BLaER1 treated with 17β-estradiol and CSF1 and Interleukin-3, amounts not matched to agents 10 nM and 100 nM (cell line): ENCODE measurements at regions not wholly inside any gene's neighbourhood (a gene's known extent, or its start where the extent isn't known, plus 50 kb on each side); places are given as distances from the start of the nearest gene placed in this dataset.

Source experiments
- H3K27ac ChIP-seq, 11 experiments: shearing (Covaris generic); formaldehyde crosslinking; 2 replicates each; pipeline ENCODE4 v1.8.1; 2022
- H3K27me3 ChIP-seq, 11 experiments: shearing (Covaris generic); formaldehyde crosslinking; 2 replicates each; pipeline ENCODE4 v1.8.1; 2022
- H3K36me3 ChIP-seq, 11 experiments: shearing (Covaris generic); formaldehyde crosslinking; 2 replicates each; pipeline ENCODE4 v1.8.1; 2022
- H3K4me1 ChIP-seq, 10 experiments: shearing (Covaris generic); formaldehyde crosslinking; 2 replicates each; pipeline ENCODE4 v1.8.1; 2022
- H3K4me2 ChIP-seq, 11 experiments: shearing (Covaris generic); formaldehyde crosslinking; 2 replicates each; pipeline ENCODE4 v1.8.1; 2022
- H3K4me3 ChIP-seq, 10 experiments: shearing (Covaris generic); formaldehyde crosslinking; 2 replicates each; pipeline ENCODE4 v1.8.1; 2022
- H3K9ac ChIP-seq, 11 experiments: shearing (Covaris generic); formaldehyde crosslinking; 2 replicates each; pipeline ENCODE4 v1.8.1; 2022
- H3K9me3 ChIP-seq, 11 experiments: shearing (Covaris generic); formaldehyde crosslinking; replicated peaks in 1 of 11; 2 replicates each; pipeline ENCODE4 v1.8.1; 2022
- H4K20me1 ChIP-seq, 11 experiments: shearing (Covaris generic); formaldehyde crosslinking; 2 replicates each; pipeline ENCODE4 v1.8.1; 2022
- Cebpa-rat ChIP-seq, 11 experiments: shearing (Covaris generic); IDR thresholded peaks; 2 replicates each; pipeline ENCODE4 v1.8.1; 2022

DNA sequence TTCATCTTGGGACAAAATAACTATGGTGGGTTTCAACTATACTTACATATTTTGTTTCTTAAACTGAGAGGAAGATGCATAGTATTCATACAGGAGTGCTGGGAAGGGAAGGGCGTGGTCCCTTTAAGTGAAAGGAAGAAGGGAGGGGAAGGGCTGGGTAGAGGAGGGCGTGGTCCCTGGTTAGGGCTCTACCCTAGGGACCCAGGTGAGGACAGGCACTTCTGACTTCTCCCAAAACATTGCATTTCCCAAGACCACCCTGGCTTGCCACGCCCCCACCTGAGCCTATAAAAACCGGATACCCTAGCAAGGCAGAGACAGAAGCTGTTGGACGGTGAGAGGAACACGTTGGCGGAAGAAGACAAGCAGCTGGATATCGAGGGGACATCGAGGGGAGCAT lies 157.6 kb upstream of the PLXNA4 start:
- Histone ChIP-seq H3K36me3 (no peaks in the 10 kb centered on the region), H3K27ac (no peak overlapping the region), H3K9me3 (no peaks in the 10 kb centered on the region), H3K9ac (no peak overlapping the region), H3K4me1 (peaks cover 0 to 25% (median 7%) of the 10 kb centered on the region in 10 experiments; a peak in 13 of 20 replicates), H4K20me1 (no peaks in the 10 kb centered on the region), H3K27me3 (no peaks in the 10 kb centered on the region), H3K4me2 (peak overlapping the region in 1 of 11 experiments; percentile 10; a peak in 1 of 22 replicates), H3K4me3 (no peak overlapping the region)
- TF ChIP-seq Cebpa-rat (IDR thresholded peaks at IDR 0.05), result no peak

DNA sequence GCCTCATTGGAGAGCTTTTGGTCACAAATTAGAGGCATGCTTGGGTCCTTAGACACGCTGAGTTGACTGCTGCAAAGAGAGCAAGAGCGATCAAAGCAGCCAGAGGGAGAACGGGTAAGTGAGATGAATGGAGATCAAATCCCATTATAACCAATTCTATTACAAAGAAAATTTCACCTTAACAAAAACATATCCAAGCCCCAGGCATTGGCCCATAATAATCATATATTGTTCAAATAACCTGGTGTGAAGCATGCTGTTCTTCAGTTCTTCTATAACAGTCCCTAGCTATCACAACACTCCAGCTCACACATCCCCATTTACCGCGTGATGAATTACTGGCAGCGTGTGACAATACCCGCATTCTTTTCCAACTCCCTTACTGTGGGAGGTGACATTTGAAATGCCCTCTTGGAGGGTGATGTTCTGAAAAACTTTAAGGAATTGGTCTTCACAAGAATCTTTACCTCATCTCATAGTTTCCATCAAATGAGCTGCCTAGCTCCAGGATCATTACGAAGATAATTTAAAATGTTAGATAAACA lies 156.1 kb upstream of the PLXNA4 start:
- H3K4me2 ChIP-seq, result no peak overlapping the region
- no peak for TF ChIP-seq Cebpa-rat (IDR thresholded peaks at IDR 0.05)
- H3K4me3 ChIP-seq, result no peak overlapping the region
- H3K27ac ChIP-seq, result no peak overlapping the region
- no peaks in the 10 kb centered on the region for H3K36me3 ChIP-seq
- no peaks in the 10 kb centered on the region for H3K27me3 ChIP-seq
- H3K9me3 ChIP-seq, result no peaks in the 10 kb centered on the region
- no peak overlapping the region for H3K9ac ChIP-seq
- no peaks in the 10 kb centered on the region for H4K20me1 ChIP-seq
- H3K4me1 ChIP-seq, result peaks cover 0 to 10% (median 2%) of the 10 kb centered on the region in 10 experiments; a peak in 9 of 20 replicates

DNA sequence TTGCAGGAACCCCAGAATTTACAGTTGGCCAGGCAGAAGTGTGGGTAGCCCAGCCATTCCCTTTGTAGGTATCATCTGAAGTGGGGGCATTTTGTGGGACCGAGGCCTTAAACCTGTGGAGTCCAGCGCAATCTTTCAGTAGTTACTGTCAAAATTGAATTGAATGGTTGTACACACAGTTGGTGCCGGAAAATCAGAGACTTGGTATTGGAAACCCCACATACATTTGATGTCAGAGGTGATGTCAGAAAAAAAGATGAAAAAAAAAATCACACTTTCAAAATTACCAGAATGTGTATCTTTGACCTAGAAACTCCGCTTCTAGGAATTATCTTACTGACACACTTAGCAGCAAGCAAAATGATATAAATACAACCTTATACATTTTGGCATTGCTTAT lies 153.8 kb upstream of the PLXNA4 start:
- TF ChIP-seq Cebpa-rat (IDR thresholded peaks at IDR 0.05), result no peak
- no peak overlapping the region for H3K4me2 ChIP-seq

DNA sequence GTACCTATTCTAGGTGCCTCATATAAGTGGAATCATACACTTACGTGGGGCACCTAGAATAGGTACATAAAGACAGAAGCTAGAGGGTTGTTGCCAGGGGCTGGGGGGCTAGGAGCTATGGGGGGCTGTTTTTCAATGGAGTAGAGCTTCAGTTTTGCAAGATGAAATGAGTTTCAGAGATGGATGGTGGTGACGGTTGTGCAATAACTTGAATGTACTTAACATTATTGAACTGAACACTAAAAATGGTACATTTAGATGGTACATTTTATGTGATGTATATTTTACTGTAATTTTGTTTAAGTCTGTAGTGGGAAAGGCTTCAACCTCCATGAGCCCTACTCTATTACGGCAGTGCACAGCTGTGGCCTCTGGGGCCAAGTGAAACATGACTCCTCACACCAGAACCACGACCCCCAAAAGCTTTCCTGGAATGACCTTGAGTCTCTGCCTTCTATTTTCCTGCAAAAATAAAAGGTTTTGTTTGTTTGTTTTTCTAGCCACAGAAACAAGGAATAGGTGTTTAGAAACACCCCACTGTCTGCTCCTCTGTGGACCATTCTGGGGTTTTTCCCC lies 147.3 kb upstream of the PLXNA4 start:
- Histone ChIP-seq H3K9me3 (peaks cover 17 to 30% (median 20%) of the 10 kb centered on the region in 11 experiments), H3K9ac (no peak overlapping the region), H3K27ac (0 out of 22 replicates have a peak overlapping the region, but pooled peaks of 1 of the 11 experiments have one; percentile 60), H3K4me3 (no peak overlapping the region), H4K20me1 (no peaks in the 10 kb centered on the region), H3K36me3 (no peaks in the 10 kb centered on the region), H3K4me2 (peak overlapping the region in 4 of 11 experiments; percentile 13 to 67 (median 60); a peak in 3 of 22 replicates), H3K4me1 (peaks cover 0 to 16% (median 8%) of the 10 kb centered on the region in 10 experiments; a peak in 10 of 20 replicates), H3K27me3 (no peaks in the 10 kb centered on the region)
- peak in 1 of 11 experiments; percentile 11; a peak in 1 of 22 replicates for TF ChIP-seq Cebpa-rat (IDR thresholded peaks at IDR 0.05)

More for the DNA sequence above, 153.8 kb upstream of the PLXNA4 start:
- Histone ChIP-seq H3K36me3 (no peaks in the 10 kb centered on the region), H3K27me3 (no peaks in the 10 kb centered on the region), H3K4me1 (peaks cover 0 to 8% (median 0%) of the 10 kb centered on the region in 10 experiments; a peak in 2 of 20 replicates), H3K9me3 (no peaks in the 10 kb centered on the region), H3K4me3 (no peak overlapping the region), H3K27ac (no peak overlapping the region), H4K20me1 (no peaks in the 10 kb centered on the region), H3K9ac (no peak overlapping the region)

DNA sequence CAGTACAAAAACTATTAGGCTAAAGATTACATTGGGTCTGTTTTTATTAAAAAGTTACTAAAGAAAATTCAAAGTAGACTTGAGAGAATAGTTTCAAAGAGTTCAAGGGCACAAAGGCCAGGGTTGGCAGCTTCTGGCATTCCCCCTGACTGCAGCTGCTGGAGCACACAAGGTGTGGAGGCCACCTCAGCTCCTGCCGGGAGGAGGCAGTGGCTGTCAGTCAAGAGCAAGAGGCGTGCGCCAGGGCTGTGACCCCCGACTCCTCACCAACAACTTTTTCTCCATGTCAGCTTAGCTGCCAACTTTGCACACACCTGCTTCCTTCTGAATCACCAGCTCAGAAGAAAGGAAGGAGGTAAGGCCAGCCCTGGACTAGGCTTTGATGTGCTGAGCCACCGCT lies 144.6 kb upstream of the PLXNA4 start:
- Histone ChIP-seq H3K4me3 (no peak overlapping the region), H3K27me3 (no peaks in the 10 kb centered on the region), H3K4me2 (no peak overlapping the region), H3K9ac (no peak overlapping the region), H3K27ac (no peak overlapping the region), H3K36me3 (no peaks in the 10 kb centered on the region), H3K9me3 (peaks cover 21 to 42% (median 26%) of the 10 kb centered on the region in 11 experiments), H4K20me1 (no peaks in the 10 kb centered on the region), H3K4me1 (peaks cover 0 to 16% (median 8%) of the 10 kb centered on the region in 10 experiments; a peak in 10 of 20 replicates)
- TF ChIP-seq Cebpa-rat (IDR thresholded peaks at IDR 0.05), result no peak

DNA sequence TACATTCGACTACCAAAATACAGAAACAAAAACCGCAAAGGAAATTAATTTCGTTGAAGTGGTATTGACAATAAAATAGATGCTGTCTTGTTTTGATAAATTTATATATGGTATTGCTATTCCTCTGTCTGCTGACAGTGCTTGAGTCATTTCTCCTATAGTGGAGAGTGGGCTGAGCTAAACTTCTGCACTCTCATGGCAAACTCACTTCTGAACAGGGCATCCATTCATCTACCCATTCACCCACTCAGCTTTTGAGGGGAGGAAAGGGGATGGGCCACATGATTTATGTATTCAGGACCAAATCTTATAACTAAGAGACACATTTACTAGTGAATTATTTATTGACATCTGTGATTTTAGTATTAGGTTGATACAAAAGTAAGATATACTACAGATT lies 137.6 kb upstream of the PLXNA4 start:
- H3K9me3 ChIP-seq, result peaks cover 4 to 14% (median 7%) of the 10 kb centered on the region in 11 experiments; a peak in 21 of 22 replicates
- H3K4me1 ChIP-seq, result no peaks in the 10 kb centered on the region
- no peak overlapping the region for H3K9ac ChIP-seq
- no peak overlapping the region for H3K27ac ChIP-seq
- no peaks in the 10 kb centered on the region for H4K20me1 ChIP-seq
- no peak for TF ChIP-seq Cebpa-rat (IDR thresholded peaks at IDR 0.05)
- H3K4me3 ChIP-seq, result no peak overlapping the region
- H3K36me3 ChIP-seq, result no peaks in the 10 kb centered on the region
- H3K4me2 ChIP-seq, result no peak overlapping the region
- H3K27me3 ChIP-seq, result no peaks in the 10 kb centered on the region

DNA sequence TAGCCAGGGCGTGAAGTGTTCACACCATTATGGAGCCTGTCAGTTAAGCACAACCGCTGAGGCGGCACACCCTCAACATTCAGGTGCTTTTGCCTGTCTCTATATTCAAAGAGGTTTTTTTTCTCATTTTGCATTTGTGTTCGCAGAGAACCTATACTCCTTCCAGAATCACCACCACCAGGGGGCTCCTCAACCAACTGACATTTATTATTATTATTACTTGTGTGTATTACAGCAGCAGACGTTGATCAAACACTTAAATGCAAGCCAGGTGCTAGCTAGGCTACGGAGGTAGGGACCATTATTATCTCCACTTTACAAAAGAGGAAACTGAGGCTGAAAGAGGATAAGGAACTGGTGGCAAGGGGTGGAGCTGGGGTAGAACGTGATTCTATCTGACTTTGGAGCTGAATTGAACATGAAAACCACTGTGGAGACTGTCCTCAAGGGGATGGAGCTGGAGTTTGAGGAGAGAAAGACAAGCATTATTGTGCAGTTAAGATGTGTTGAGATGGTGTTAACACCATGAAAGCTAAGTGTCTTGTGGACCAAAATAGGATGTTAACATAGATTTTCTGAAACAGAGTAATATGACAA lies 133.8 kb upstream of the PLXNA4 start:
- Histone ChIP-seq H3K27ac (no peak overlapping the region), H3K9ac (no peak overlapping the region), H3K4me2 (no peak overlapping the region), H3K27me3 (no peaks in the 10 kb centered on the region), H3K9me3 (no peaks in the 10 kb centered on the region), H4K20me1 (no peaks in the 10 kb centered on the region), H3K36me3 (no peaks in the 10 kb centered on the region), H3K4me1 (peaks cover 6 to 7% (median 7%) of the 10 kb centered on the region in 10 experiments; a peak in 18 of 20 replicates), H3K4me3 (no peak overlapping the region)
- TF ChIP-seq Cebpa-rat (IDR thresholded peaks at IDR 0.05), result no peak

DNA sequence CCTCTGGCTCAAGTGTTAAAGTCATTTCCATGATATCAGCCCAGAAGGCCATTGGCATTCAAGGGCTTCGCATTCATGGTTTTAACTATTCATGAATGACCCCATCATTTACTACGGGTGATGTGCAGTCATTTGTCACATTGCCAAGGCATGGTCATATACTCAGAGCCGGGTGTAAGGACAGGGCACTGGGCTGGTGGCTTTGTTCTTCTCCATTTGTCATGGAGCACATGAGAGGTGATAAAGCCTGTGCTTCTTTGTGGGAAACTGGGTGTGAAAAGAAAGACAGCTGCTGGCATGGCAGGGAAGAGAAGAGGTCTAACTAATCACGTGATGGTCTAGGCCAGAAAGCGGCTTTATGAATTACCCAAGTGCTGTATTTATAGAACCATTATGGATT lies 132.2 kb upstream of the PLXNA4 start:
- no peaks in the 10 kb centered on the region for H4K20me1 ChIP-seq
- no peaks in the 10 kb centered on the region for H3K9me3 ChIP-seq
- H3K4me3 ChIP-seq, result no peak overlapping the region
- no peaks in the 10 kb centered on the region for H3K27me3 ChIP-seq
- TF ChIP-seq Cebpa-rat (IDR thresholded peaks at IDR 0.05), result no peak
- no peaks in the 10 kb centered on the region for H3K36me3 ChIP-seq
- H3K4me1 ChIP-seq, result peaks cover 10 to 15% (median 13%) of the 10 kb centered on the region in 10 experiments; a peak in 19 of 20 replicates
- no peak overlapping the region for H3K27ac ChIP-seq
- no peak overlapping the region for H3K9ac ChIP-seq
- no peak overlapping the region for H3K4me2 ChIP-seq

DNA sequence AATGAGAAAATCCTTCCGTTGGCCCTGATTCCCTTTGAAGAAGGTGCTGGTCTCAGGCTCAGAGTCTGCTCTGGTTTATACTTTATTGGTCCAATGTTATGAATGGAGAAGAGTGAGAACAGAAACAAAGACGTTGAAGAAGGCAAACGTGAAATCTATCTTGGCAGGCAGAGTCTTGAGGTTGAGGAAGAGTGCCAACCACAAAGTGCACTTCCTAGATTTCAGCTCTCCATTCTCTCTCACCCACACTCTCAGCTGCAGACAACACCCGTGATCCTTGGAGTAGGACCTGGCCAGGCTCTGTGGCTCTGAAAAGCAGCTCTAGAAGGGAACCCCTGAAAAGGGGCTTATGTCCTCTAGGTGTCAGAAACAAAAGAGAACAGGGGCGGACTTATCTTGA lies 128.9 kb upstream of the PLXNA4 start:
- Histone ChIP-seq H3K4me1 (peaks cover 10 to 15% (median 13%) of the 10 kb centered on the region in 10 experiments; a peak in 19 of 20 replicates), H3K36me3 (no peaks in the 10 kb centered on the region), H3K4me3 (no peak overlapping the region), H4K20me1 (no peaks in the 10 kb centered on the region), H3K4me2 (peak overlapping the region; percentile 13 to 65 (median 34)), H3K27ac (peak overlapping the region in 2 of 11 experiments; percentile 12 to 25; a peak in 2 of 22 replicates), H3K9ac (no peak overlapping the region), H3K27me3 (no peaks in the 10 kb centered on the region), H3K9me3 (peaks cover 0 to 8% (median 0%) of the 10 kb centered on the region in 11 experiments; a peak in 2 of 22 replicates)
- no peak for TF ChIP-seq Cebpa-rat (IDR thresholded peaks at IDR 0.05)
